CD4-positive, alpha-beta T cell (primary cell): ENCODE measurements at regions not wholly inside any gene's neighbourhood (a gene's known extent, or its start where the extent isn't known, plus 50 kb on each side); places are given as distances from the start of the nearest gene placed in this dataset.

Experiments
- ATAC-seq: fragments of 200-7000 bp; cut with Tn5 transposase; one replicate; pipeline ENCODE4 v1.10.0; 2022; ENCODE audit warnings: mild to moderate bottlenecking; ENCODE audit not compliant: poor library complexity
- CTCF ChIA-PET: fragments of 350-600 bp; sonication (Branson Sonifier 250); formaldehyde crosslinking; loops from one replicate; lab custom pipeline; 2021; ENCODE audit warnings: antibody characterized with exemption, inconsistent platforms; lab: Charles Lee
- POLR2A ChIA-PET: fragments of 350-600 bp; sonication (Branson Sonifier 250); formaldehyde crosslinking; loops from one replicate; lab custom pipeline; 2021; ENCODE audit warnings: antibody characterized with exemption, inconsistent platforms; lab: Charles Lee
- DNase-seq, 14 experiments: peaks; one replicate each; pipeline ENCODE4 v3.0.0-alpha.2; 2013 to 2020; ENCODE audit warnings: mixed read lengths in 2 of 14
- H3K27ac ChIP-seq, 2 donors: one replicate each; pipeline versions ENCODE4 v1.5.1 to v1.7.0; 2013; ENCODE audit warnings: low read length in 2 of 2, low read depth in 1 of 2, mild to moderate bottlenecking in 1 of 2
- H3K27me3 ChIP-seq, 2 experiments: 1 replicate in 1 of 2; 2 replicates in 1 of 2; pipeline versions ENCODE4 v1.6.1 to v1.7.0; 2013; ENCODE audit warnings: low read length in 2 of 2, control low read depth in 1 of 2, mild to moderate bottlenecking in 1 of 2, moderate library complexity in 1 of 2; ENCODE audit not compliant: insufficient read depth in 2 of 2, control insufficient read depth in 1 of 2
- H3K36me3 ChIP-seq: one replicate; pipeline ENCODE4 v1.6.1; 2013; ENCODE audit warnings: low read length, control low read depth; ENCODE audit not compliant: insufficient read depth
- H3K4me1 ChIP-seq: one replicate; pipeline ENCODE4 v1.6.1; 2013; ENCODE audit warnings: low read length, control low read depth; ENCODE audit not compliant: insufficient read depth
- H3K4me3 ChIP-seq: one replicate; pipeline ENCODE4 v1.5.1; 2013; ENCODE audit warnings: mild to moderate bottlenecking, low read length, moderate library complexity
- H3K9me3 ChIP-seq, 2 experiments: 1 replicate in 1 of 2; 2 replicates in 1 of 2; pipeline versions ENCODE4 v1.6.1 to v1.7.0; 2013; ENCODE audit warnings: low read length in 2 of 2, mild to moderate bottlenecking in 2 of 2, control low read depth in 1 of 2, moderate library complexity in 1 of 2; ENCODE audit not compliant: control insufficient read depth in 1 of 2, insufficient read depth in 1 of 2
- H3K27ac Mint-ChIP-seq: one replicate; pipeline ENCODE4 v1.8.0; 2020; ENCODE audit warnings: mixed read lengths
- H3K27me3 Mint-ChIP-seq: one replicate; pipeline ENCODE4 v1.8.0; 2021; ENCODE audit warnings: mixed read lengths
- H3K36me3 Mint-ChIP-seq: one replicate; pipeline ENCODE4 v1.8.0; 2021; ENCODE audit warnings: low read depth, mixed read lengths
- H3K4me1 Mint-ChIP-seq: one replicate; pipeline ENCODE4 v1.8.0; 2021; ENCODE audit warnings: low read depth, mixed read lengths
- H3K4me3 Mint-ChIP-seq: one replicate; pipeline ENCODE4 v1.8.0; 2020; ENCODE audit warnings: mild to moderate bottlenecking, mixed read lengths
- H3K9me3 Mint-ChIP-seq: one replicate; pipeline ENCODE4 v1.8.0; 2020; ENCODE audit warnings: mixed read lengths
- intact Hi-C, 2 experiments: fragments of 100-400 bp; cut with DNase I in 1 of 2; cut with micrococcal nuclease in 1 of 2; formaldehyde crosslinking; loops; one replicate each; pipeline versions ENCODE4 v1.15.1 to v1.9.0; 2023 to 2025; cut with DNase I, micrococcal nuclease
- TF ChIP-seq, protein P1 (sequence below): fragments of 200-600 bp; IDR thresholded peaks from one replicate; pipeline ENCODE4 v1.8.0; 2022; ENCODE audit warnings: antibody characterized with exemption, mild to moderate bottlenecking

DNA sequence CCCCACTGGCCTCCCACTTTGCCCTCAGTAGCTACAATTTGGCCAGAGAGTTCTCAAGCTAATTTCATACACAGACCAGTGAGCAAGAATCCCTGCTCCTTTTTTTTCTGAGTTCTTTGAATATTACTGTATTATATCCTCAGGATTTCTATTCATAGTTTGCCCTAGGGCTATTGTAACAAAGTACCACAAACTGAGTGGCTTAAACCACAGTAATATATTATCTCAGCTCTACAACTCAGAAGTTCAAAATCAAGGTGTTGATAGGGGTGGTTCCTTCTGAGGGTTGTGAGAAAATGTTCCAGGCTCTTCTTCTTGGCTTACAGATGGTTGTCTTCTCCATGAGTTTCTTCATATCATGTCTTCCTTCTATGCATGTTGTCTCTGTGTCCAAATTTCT lies 289.4 kb upstream of the ESRRG start:
- H3K27me3 Mint-ChIP-seq = no peaks in the 10 kb centered on the region
- ChIA-PET POLR2A (interaction anchor here (0.5 kb wide), 1 partner anchor 8 kb away, joined by 3 read pairs; no protein-coding TSS in a partner anchor), CTCF (no interaction called here)
- no peaks in the 10 kb centered on the region for H3K4me1 ChIP-seq
- H3K9me3 ChIP-seq = no peaks in the 10 kb centered on the region
- intact Hi-C loops = no loop called here
- H3K4me3 Mint-ChIP-seq = no peak overlapping the region
- H3K36me3 ChIP-seq = no peaks in the 10 kb centered on the region
- no peaks in the 10 kb centered on the region for H3K36me3 Mint-ChIP-seq
- H3K4me1 Mint-ChIP-seq = no peaks in the 10 kb centered on the region
- ATAC-seq (no peak), DNase-seq (no peak)
- TF ChIP-seq, protein P1, sequence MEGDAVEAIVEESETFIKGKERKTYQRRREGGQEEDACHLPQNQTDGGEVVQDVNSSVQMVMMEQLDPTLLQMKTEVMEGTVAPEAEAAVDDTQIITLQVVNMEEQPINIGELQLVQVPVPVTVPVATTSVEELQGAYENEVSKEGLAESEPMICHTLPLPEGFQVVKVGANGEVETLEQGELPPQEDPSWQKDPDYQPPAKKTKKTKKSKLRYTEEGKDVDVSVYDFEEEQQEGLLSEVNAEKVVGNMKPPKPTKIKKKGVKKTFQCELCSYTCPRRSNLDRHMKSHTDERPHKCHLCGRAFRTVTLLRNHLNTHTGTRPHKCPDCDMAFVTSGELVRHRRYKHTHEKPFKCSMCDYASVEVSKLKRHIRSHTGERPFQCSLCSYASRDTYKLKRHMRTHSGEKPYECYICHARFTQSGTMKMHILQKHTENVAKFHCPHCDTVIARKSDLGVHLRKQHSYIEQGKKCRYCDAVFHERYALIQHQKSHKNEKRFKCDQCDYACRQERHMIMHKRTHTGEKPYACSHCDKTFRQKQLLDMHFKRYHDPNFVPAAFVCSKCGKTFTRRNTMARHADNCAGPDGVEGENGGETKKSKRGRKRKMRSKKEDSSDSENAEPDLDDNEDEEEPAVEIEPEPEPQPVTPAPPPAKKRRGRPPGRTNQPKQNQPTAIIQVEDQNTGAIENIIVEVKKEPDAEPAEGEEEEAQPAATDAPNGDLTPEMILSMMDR = no peak
- no peak overlapping the region for H3K4me3 ChIP-seq
- H3K27me3 ChIP-seq = no peaks in the 10 kb centered on the region
- no peak overlapping the region for H3K27ac Mint-ChIP-seq
- H3K9me3 Mint-ChIP-seq = peaks cover 8% of the 10 kb centered on the region
- no peak overlapping the region for H3K27ac ChIP-seq

DNA sequence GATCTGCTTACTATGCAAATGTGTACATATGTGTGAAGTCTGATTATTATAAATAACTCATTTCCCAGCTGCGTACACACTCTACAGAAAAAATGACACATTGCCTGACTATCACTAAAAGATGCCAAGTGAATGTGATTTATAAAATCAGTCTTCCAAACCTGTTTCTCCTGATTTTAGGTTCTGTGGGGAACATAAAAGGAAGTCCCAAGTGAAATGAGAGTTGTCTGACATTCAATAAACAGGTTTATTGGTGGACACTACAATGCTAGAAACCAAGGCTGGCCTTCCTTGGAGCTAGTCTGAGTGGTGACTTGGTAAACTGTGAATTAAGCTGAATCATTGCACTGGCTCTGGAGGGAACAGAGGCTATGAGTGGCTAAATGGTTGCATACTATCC lies 287.9 kb upstream of the ESRRG start:
- ChIA-PET CTCF (no interaction called here), POLR2A (no interaction called here)
- H3K27ac ChIP-seq = no peak overlapping the region
- H3K27ac Mint-ChIP-seq = no peak overlapping the region
- H3K36me3 Mint-ChIP-seq = no peaks in the 10 kb centered on the region
- no peak overlapping the region for H3K4me3 ChIP-seq
- no peaks in the 10 kb centered on the region for H3K27me3 Mint-ChIP-seq
- no peaks in the 10 kb centered on the region for H3K4me1 ChIP-seq
- no peaks in the 10 kb centered on the region for H3K36me3 ChIP-seq
- TF ChIP-seq, protein P1 = no peak
- no peaks in the 10 kb centered on the region for H3K27me3 ChIP-seq
- no peaks in the 10 kb centered on the region for H3K4me1 Mint-ChIP-seq
- H3K9me3 ChIP-seq = no peaks in the 10 kb centered on the region
- intact Hi-C loops = no loop called here
- ATAC-seq = no peak
- peaks cover 5% of the 10 kb centered on the region for H3K9me3 Mint-ChIP-seq
- H3K4me3 Mint-ChIP-seq = no peak overlapping the region
- DNase-seq = no peak

DNA sequence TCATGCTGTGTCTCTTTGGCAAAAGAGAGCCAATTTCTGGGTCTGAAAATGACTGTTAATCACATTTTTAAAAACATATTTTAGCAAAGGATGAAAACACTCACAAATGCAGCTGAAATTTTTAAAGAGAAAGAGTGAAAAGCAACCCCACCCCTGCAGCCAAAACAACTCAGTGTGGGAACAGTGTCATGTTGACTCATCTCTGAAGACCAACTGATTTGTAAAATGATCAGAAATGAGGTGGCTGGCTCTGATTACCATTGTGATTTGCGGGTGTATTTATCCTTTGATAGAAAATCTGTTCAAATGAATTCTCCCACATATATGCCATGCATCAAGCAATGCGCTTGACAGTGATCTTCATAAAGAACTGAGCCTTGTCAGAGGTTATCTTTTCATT lies 287.0 kb upstream of the ESRRG start:
- no peak for ATAC-seq
- Histone ChIP-seq H3K4me1 (no peaks in the 10 kb centered on the region), H3K36me3 (no peaks in the 10 kb centered on the region), H3K4me3 (no peak overlapping the region), H3K27ac (no peak overlapping the region), H3K9me3 (no peaks in the 10 kb centered on the region), H3K27me3 (no peaks in the 10 kb centered on the region)
- POLR2A ChIA-PET = no interaction called here
- Mint-ChIP-seq H3K27ac (no peak overlapping the region), H3K36me3 (no peaks in the 10 kb centered on the region), H3K9me3 (peaks cover 5% of the 10 kb centered on the region), H3K4me3 (no peak overlapping the region), H3K4me1 (no peaks in the 10 kb centered on the region), H3K27me3 (no peaks in the 10 kb centered on the region)
- intact Hi-C loops = no loop called here
- CTCF ChIA-PET = no interaction called here
- TF ChIP-seq, protein P1 = no peak
- no peak for DNase-seq
